ENCODE measurements at regions not wholly inside any gene's neighbourhood (a gene's known extent, or its start where the extent isn't known, plus 50 kb on each side); places are given as distances from the start of the nearest gene placed in this dataset.

DNA sequence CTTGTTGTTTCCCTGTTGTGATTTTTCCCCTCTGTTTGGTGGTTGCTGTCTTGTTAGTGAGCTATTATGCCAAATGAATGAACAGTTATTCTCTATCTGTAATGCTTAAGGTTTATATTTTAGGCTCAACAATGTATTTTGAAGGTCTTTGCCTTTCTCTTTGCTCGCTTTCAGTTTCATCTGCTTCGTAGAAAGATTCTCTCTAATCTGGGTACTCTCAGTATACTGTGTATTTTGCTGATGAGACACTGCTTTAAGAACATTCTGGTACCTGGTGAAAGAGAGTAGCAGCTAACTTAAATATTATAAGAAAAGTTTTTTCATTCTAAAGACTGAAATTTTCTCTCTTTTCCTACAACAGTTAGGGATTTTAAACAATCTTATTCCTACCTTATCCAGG lies 1274.7 kb upstream of the PABPC4L start (continued):
- TF ChIP-seq, protein P1, sequence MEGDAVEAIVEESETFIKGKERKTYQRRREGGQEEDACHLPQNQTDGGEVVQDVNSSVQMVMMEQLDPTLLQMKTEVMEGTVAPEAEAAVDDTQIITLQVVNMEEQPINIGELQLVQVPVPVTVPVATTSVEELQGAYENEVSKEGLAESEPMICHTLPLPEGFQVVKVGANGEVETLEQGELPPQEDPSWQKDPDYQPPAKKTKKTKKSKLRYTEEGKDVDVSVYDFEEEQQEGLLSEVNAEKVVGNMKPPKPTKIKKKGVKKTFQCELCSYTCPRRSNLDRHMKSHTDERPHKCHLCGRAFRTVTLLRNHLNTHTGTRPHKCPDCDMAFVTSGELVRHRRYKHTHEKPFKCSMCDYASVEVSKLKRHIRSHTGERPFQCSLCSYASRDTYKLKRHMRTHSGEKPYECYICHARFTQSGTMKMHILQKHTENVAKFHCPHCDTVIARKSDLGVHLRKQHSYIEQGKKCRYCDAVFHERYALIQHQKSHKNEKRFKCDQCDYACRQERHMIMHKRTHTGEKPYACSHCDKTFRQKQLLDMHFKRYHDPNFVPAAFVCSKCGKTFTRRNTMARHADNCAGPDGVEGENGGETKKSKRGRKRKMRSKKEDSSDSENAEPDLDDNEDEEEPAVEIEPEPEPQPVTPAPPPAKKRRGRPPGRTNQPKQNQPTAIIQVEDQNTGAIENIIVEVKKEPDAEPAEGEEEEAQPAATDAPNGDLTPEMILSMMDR (conservative IDR thresholded peaks at IDR 0.05; ENCODE audit: low read depth in 2 of 2): no peak
- no peak for TF ChIP-seq EZH2phosphoT487 (IDR thresholded peaks at IDR 0.05; ENCODE audit: unreplicated experiment)
- TF ChIP-seq JUNB (IDR thresholded peaks at IDR 0.05; ENCODE audit: unreplicated experiment): no peak

DNA sequence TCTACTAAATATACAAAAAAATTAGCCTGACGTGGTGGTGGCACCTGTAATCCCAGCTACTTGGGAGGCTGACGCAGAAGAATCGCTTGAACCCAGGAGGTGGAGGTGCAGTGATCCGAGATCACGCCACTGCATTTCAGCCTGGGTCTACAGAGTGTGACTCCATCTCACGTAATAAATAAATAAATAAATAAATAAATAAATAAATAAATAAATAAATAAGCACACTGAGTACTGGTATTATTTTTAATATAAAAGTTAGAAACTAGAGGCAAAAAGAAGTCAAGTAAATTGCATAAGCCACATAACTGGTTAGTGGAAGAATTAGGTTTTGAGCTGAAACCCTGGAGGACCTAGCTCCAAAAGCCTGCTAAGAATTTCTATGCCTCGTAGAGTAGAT lies 1262.7 kb upstream of the PABPC4L start:
- Histone ChIP-seq H3K4me2 (no peak overlapping the region), H3F3A (replicated peaks; ENCODE audit: low read depth) (no peaks in the 10 kb centered on the region), H3K4me1 (ENCODE audit: insufficient read depth) (no peaks in the 10 kb centered on the region), H3K79me2 (replicated peaks; ENCODE audit: insufficient read depth) (no peaks in the 10 kb centered on the region), H4K20me1 (replicated peaks; ENCODE audit: insufficient read depth) (no peaks in the 10 kb centered on the region), H3K27me3 (ENCODE audit: insufficient read depth) (no peaks in the 10 kb centered on the region), H3K9me2 (ENCODE audit: insufficient read depth) (no peaks in the 10 kb centered on the region), H2AFZ (no peak overlapping the region), H3K4me3 (no peak overlapping the region), H3K36me3 (ENCODE audit: insufficient read depth) (no peaks in the 10 kb centered on the region), H3K27ac (ENCODE audit: low read depth) (no peak overlapping the region)
- Mint-ChIP-seq H3K27ac (no peak overlapping the region), H3K9me3 (peaks cover 3% of the 10 kb centered on the region; the same call in 2 of the 3 replicates), H3K36me3 (ENCODE audit: low read depth) (no peaks in the 10 kb centered on the region), H3K27me3 (ENCODE audit: insufficient read depth, low read depth, poor library complexity) (no peaks in the 10 kb centered on the region), H3K4me1 (no peaks in the 10 kb centered on the region), H3K4me3 (no peak overlapping the region)
- DNase-seq (ENCODE audit: low spot score) (no peak), ATAC-seq (no peak)
- TF ChIP-seq, protein P2, sequence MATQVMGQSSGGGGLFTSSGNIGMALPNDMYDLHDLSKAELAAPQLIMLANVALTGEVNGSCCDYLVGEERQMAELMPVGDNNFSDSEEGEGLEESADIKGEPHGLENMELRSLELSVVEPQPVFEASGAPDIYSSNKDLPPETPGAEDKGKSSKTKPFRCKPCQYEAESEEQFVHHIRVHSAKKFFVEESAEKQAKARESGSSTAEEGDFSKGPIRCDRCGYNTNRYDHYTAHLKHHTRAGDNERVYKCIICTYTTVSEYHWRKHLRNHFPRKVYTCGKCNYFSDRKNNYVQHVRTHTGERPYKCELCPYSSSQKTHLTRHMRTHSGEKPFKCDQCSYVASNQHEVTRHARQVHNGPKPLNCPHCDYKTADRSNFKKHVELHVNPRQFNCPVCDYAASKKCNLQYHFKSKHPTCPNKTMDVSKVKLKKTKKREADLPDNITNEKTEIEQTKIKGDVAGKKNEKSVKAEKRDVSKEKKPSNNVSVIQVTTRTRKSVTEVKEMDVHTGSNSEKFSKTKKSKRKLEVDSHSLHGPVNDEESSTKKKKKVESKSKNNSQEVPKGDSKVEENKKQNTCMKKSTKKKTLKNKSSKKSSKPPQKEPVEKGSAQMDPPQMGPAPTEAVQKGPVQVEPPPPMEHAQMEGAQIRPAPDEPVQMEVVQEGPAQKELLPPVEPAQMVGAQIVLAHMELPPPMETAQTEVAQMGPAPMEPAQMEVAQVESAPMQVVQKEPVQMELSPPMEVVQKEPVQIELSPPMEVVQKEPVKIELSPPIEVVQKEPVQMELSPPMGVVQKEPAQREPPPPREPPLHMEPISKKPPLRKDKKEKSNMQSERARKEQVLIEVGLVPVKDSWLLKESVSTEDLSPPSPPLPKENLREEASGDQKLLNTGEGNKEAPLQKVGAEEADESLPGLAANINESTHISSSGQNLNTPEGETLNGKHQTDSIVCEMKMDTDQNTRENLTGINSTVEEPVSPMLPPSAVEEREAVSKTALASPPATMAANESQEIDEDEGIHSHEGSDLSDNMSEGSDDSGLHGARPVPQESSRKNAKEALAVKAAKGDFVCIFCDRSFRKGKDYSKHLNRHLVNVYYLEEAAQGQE (IDR thresholded peaks at IDR 0.05; ENCODE audit: unreplicated experiment): no peak
- TF ChIP-seq NANOG (IDR thresholded peaks at IDR 0.05; ENCODE audit: borderline replicate concordance) (no peak), POLR2AphosphoS5 (IDR thresholded peaks at IDR 0.05; ENCODE audit: low read depth) (no peak), CREB1 (CRISPR knock-in tag; IDR thresholded peaks at IDR 0.05; ENCODE audit: low read depth) (no peak), ZNF114 (CRISPR knock-in tag; IDR thresholded peaks at IDR 0.05) (no peak), STAT1 (IDR thresholded peaks at IDR 0.05; ENCODE audit: unreplicated experiment) (no peak), JUNB (IDR thresholded peaks at IDR 0.05; ENCODE audit: unreplicated experiment) (no peak), EZH2phosphoT487 (IDR thresholded peaks at IDR 0.05; ENCODE audit: unreplicated experiment) (no peak)
- TF ChIP-seq, protein P1 (conservative IDR thresholded peaks at IDR 0.05; ENCODE audit: low read depth in 2 of 2): no peak
- TF ChIP-seq, protein P3, sequence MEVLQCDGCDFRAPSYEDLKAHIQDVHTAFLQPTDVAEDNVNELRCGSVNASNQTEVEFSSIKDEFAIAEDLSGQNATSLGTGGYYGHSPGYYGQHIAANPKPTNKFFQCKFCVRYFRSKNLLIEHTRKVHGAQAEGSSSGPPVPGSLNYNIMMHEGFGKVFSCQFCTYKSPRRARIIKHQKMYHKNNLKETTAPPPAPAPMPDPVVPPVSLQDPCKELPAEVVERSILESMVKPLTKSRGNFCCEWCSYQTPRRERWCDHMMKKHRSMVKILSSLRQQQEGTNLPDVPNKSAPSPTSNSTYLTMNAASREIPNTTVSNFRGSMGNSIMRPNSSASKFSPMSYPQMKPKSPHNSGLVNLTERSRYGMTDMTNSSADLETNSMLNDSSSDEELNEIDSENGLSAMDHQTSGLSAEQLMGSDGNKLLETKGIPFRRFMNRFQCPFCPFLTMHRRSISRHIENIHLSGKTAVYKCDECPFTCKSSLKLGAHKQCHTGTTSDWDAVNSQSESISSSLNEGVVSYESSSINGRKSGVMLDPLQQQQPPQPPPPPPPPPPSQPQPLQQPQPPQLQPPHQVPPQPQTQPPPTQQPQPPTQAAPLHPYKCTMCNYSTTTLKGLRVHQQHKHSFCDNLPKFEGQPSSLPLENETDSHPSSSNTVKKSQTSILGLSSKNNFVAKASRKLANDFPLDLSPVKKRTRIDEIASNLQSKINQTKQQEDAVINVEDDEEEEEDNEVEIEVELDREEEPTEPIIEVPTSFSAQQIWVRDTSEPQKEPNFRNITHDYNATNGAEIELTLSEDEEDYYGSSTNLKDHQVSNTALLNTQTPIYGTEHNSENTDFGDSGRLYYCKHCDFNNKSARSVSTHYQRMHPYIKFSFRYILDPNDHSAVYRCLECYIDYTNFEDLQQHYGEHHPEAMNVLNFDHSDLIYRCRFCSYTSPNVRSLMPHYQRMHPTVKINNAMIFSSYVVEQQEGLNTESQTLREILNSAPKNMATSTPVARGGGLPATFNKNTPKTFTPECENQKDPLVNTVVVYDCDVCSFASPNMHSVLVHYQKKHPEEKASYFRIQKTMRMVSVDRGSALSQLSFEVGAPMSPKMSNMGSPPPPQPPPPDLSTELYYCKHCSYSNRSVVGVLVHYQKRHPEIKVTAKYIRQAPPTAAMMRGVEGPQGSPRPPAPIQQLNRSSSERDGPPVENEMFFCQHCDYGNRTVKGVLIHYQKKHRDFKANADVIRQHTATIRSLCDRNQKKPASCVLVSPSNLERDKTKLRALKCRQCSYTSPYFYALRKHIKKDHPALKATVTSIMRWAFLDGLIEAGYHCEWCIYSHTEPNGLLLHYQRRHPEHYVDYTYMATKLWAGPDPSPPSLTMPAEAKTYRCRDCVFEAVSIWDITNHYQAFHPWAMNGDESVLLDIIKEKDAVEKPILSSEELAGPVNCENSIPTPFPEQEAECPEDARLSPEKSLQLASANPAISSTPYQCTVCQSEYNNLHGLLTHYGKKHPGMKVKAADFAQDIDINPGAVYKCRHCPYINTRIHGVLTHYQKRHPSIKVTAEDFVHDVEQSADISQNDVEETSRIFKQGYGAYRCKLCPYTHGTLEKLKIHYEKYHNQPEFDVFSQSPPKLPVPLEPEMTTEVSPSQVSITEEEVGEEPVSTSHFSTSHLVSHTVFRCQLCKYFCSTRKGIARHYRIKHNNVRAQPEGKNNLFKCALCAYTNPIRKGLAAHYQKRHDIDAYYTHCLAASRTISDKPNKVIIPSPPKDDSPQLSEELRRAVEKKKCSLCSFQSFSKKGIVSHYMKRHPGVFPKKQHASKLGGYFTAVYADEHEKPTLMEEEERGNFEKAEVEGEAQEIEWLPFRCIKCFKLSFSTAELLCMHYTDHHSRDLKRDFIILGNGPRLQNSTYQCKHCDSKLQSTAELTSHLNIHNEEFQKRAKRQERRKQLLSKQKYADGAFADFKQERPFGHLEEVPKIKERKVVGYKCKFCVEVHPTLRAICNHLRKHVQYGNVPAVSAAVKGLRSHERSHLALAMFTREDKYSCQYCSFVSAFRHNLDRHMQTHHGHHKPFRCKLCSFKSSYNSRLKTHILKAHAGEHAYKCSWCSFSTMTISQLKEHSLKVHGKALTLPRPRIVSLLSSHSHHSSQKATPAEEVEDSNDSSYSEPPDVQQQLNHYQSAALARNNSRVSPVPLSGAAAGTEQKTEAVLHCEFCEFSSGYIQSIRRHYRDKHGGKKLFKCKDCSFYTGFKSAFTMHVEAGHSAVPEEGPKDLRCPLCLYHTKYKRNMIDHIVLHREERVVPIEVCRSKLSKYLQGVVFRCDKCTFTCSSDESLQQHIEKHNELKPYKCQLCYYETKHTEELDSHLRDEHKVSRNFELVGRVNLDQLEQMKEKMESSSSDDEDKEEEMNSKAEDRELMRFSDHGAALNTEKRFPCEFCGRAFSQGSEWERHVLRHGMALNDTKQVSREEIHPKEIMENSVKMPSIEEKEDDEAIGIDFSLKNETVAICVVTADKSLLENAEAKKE (CRISPR knock-in tag; IDR thresholded peaks at IDR 0.05): no peak
